ENCODE measurements at regions not wholly inside any gene's neighbourhood (a gene's known extent, or its start where the extent isn't known, plus 50 kb on each side); places are given as distances from the start of the nearest gene placed in this dataset.

DNA sequence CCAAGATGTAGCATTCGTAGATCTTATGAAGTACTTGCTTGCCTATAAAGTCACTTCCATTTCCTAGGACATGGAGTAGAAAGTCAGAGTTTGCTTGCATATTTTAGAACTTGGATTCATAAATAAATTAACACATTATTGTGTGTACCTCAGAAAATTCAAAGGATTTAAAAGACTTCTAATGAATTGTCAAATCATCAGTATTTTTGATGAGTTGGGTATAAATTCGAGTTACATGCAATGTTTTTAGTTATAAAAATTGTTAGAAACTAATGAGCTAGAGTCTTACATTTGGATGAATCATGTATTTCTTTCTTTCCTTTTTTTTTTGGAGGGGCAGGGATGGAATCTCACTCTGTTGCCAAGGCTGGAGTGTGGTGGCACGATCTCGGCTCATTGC, 156.9 kb upstream of the KCNJ16 start:
- Histone ChIP-seq H3K4me3 (no peak overlapping the region), H3K9ac (no peak overlapping the region), H3K4me1 (no peaks in the 10 kb centered on the region), H4K20me1 (no peaks in the 10 kb centered on the region), H3K9me3 (peaks cover 12% of the 10 kb centered on the region; the same call in 1 of the 2 replicates), H3K27me3 (no peaks in the 10 kb centered on the region), H3K4me2 (no peak overlapping the region), H3K27ac (no peak overlapping the region), H3K36me3 (no peaks in the 10 kb centered on the region)
- no peak for TF ChIP-seq Cebpa-rat (IDR thresholded peaks at IDR 0.05)

DNA sequence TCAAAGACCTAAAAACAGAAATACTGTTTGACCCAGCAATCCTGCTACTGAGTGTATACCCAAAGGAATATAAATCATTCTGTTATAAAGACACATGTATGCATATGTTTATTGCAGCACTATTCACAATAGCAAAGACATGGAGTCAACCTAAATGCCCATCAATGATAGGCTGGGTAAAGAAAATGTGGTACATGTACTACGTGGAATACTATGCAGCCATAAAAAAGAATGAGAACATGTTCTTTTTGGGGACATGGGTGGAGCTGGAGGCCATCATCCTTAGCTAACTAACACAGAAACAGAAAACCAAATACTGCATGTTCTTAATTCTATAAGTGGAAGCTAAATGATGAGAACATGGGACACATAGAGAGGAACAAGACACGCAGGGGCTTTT, 155.2 kb upstream of the KCNJ16 start:
- Histone ChIP-seq H3K4me3 (no peak overlapping the region), H3K27me3 (no peaks in the 10 kb centered on the region), H3K9me3 (peaks cover 8% of the 10 kb centered on the region; the same call in 1 of the 2 replicates), H3K9ac (no peak overlapping the region), H3K27ac (no peak overlapping the region), H4K20me1 (no peaks in the 10 kb centered on the region), H3K4me1 (no peaks in the 10 kb centered on the region), H3K36me3 (no peaks in the 10 kb centered on the region), H3K4me2 (no peak overlapping the region)
- TF ChIP-seq Cebpa-rat (IDR thresholded peaks at IDR 0.05): no peak

DNA sequence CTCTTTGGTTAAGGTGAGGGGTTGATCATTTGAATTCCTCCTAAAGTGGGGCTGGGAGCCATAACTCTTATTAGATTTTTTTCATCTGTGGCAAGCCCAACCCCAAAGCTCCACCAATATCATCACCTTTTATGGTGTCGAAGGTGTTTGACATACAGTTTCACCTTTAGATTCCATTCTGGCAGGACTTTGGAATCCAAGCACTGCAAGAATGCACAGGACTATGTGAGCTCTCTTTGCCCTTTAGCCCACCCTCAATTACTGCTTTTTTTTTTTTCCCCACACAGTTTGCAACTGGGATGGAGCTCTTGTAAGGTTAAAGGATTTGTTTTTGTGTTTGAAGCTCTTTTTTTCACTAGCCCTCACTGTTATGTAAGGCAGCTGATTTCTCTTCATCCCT, 154.0 kb upstream of the KCNJ16 start:
- Histone ChIP-seq H3K9ac (no peak overlapping the region), H3K4me1 (no peaks in the 10 kb centered on the region), H3K27ac (no peak overlapping the region), H4K20me1 (no peaks in the 10 kb centered on the region), H3K36me3 (no peaks in the 10 kb centered on the region), H3K27me3 (no peaks in the 10 kb centered on the region), H3K9me3 (peaks cover 8% of the 10 kb centered on the region; the same call in 1 of the 2 replicates), H3K4me3 (no peak overlapping the region), H3K4me2 (no peak overlapping the region)
- TF ChIP-seq Cebpa-rat (IDR thresholded peaks at IDR 0.05): no peak

DNA sequence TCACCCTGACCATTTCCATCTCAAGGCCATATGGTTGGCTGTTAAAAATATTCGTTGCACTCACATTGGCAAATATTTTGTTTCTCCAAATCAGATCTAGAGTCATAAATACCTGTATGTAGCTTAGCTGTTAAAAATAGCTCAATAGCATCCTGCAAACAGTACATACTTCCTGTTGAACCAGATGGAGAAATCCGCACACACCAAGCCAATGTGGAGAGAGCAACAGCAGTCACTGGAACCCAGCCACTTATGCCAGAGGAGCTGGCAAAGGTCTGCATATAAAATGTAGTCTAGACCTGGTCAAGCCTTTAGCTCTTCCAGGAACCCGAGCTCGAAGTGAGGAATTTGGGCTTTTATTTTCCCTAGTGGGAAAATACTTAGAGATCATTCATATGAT, 146.4 kb upstream of the KCNJ16 start:
- H3K4me2 ChIP-seq: peak overlapping the region; percentile 45
- H3K36me3 ChIP-seq: no peaks in the 10 kb centered on the region
- peaks cover 18% of the 10 kb centered on the region for H3K9me3 ChIP-seq
- H3K9ac ChIP-seq: no peak overlapping the region
- no peaks in the 10 kb centered on the region for H4K20me1 ChIP-seq
- no peak overlapping the region; the same call in 1 of the 2 replicates for H3K27ac ChIP-seq
- H3K27me3 ChIP-seq: no peaks in the 10 kb centered on the region
- H3K4me3 ChIP-seq: no peak overlapping the region
- no peak for TF ChIP-seq Cebpa-rat (IDR thresholded peaks at IDR 0.05)
- peaks cover 30% of the 10 kb centered on the region for H3K4me1 ChIP-seq

DNA sequence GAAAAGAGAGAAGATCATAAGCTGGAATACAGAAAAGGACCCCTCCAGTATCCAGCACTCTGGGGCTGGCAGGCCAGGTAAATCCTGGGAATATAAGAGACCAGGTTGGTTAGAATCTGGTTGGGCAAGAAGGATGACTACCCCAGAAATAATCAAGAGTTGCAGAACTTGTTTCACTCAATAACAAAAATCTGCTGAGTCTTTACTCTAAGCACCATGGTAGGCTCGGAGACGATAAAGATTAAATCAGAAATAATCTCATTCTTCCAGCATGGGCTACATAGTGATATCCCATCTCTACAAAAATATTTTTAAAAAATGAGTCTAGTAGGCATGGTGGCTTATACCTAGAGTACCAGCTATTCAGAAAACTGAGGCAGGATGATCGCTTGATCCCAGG, 138.0 kb upstream of the KCNJ16 start:
- Histone ChIP-seq H3K9me3 (peaks cover 11% of the 10 kb centered on the region), H3K4me2 (no peak overlapping the region), H3K9ac (no peak overlapping the region), H4K20me1 (no peaks in the 10 kb centered on the region), H3K4me1 (peaks cover 5% of the 10 kb centered on the region), H3K27me3 (no peaks in the 10 kb centered on the region), H3K27ac (no peak overlapping the region), H3K4me3 (no peak overlapping the region), H3K36me3 (no peaks in the 10 kb centered on the region)
- TF ChIP-seq Cebpa-rat (IDR thresholded peaks at IDR 0.05): no peak

DNA sequence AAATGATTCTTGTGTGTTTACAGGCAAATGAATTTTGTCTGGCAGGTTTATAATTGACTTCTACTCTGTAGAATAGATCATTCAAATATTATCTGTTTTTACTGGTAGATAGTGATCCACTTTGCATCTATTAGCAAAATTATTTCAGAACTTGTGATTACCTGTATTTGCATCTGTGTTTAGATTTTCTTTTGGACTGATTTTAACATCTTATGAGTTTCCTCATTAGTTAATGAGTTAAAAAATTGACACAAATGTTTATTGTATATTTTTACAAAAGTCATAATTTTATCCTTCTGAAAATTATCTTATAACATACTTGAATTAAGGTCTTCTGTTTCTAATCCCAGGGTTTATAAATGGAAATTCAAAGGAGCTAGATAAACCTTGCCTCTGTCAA, 132.0 kb upstream of the KCNJ16 start:
- no peak overlapping the region for H3K4me2 ChIP-seq
- H3K36me3 ChIP-seq: no peaks in the 10 kb centered on the region
- no peaks in the 10 kb centered on the region for H4K20me1 ChIP-seq
- no peaks in the 10 kb centered on the region for H3K4me1 ChIP-seq
- no peak for TF ChIP-seq Cebpa-rat (IDR thresholded peaks at IDR 0.05)
- H3K27ac ChIP-seq: no peak overlapping the region
- H3K27me3 ChIP-seq: no peaks in the 10 kb centered on the region
- H3K9me3 ChIP-seq: no peaks in the 10 kb centered on the region
- H3K4me3 ChIP-seq: no peak overlapping the region
- no peak overlapping the region for H3K9ac ChIP-seq

DNA sequence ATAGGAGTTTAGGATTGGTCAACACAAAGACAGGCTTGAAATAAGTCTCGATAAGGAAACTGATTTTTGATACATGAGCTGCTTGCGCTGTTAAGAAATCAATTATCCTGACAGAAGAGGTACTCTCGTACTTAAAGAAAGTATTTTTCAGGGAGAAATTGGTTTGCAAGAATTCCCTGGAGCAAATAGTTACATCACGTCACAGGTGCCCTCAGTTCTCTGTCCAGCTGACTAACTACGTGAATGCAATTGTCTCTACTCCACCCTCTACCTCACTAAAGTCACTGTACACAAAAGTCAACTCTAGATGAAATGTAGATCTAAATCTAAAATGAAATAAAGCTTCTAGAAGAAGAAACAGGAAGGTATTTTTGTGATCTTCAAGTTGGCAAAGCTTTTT, 130.6 kb upstream of the KCNJ16 start:
- no peaks in the 10 kb centered on the region for H4K20me1 ChIP-seq
- H3K27me3 ChIP-seq: no peaks in the 10 kb centered on the region
- no peak overlapping the region for H3K27ac ChIP-seq
- no peaks in the 10 kb centered on the region for H3K4me1 ChIP-seq
- H3K36me3 ChIP-seq: no peaks in the 10 kb centered on the region
- no peak overlapping the region for H3K4me3 ChIP-seq
- no peaks in the 10 kb centered on the region for H3K9me3 ChIP-seq
- no peak for TF ChIP-seq Cebpa-rat (IDR thresholded peaks at IDR 0.05)
- no peak overlapping the region for H3K4me2 ChIP-seq
- H3K9ac ChIP-seq: no peak overlapping the region

DNA sequence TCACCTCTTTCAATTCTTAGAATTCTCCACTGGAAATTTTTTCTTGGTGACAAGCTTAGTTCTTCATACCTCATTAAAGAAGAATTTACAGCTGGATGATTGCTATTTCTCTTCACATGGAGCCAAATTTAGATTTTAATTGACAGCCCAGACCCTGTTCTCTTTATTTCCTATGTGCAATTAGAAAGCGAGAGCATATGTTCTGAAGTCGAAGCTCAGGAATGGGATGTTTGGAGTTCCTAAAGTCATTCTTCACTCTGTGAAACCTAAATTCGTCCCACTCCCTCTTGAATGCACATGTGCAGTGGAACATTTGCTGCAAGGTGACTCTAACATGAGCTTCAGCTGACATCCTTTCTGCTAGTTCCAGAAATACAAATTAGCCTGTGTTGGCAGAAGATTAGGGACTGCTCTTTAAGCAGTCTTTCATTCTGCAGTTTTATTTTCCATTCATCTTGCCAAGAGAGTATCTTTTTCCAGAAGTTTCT, 129.3 kb upstream of the KCNJ16 start:
- Histone ChIP-seq H3K4me1 (no peaks in the 10 kb centered on the region), H3K27me3 (no peaks in the 10 kb centered on the region), H3K36me3 (no peaks in the 10 kb centered on the region), H3K9me3 (no peaks in the 10 kb centered on the region), H4K20me1 (no peaks in the 10 kb centered on the region), H3K4me3 (no peak overlapping the region), H3K27ac (no peak overlapping the region), H3K9ac (no peak overlapping the region), H3K4me2 (no peak overlapping the region)
- no peak for TF ChIP-seq Cebpa-rat (IDR thresholded peaks at IDR 0.05)

DNA sequence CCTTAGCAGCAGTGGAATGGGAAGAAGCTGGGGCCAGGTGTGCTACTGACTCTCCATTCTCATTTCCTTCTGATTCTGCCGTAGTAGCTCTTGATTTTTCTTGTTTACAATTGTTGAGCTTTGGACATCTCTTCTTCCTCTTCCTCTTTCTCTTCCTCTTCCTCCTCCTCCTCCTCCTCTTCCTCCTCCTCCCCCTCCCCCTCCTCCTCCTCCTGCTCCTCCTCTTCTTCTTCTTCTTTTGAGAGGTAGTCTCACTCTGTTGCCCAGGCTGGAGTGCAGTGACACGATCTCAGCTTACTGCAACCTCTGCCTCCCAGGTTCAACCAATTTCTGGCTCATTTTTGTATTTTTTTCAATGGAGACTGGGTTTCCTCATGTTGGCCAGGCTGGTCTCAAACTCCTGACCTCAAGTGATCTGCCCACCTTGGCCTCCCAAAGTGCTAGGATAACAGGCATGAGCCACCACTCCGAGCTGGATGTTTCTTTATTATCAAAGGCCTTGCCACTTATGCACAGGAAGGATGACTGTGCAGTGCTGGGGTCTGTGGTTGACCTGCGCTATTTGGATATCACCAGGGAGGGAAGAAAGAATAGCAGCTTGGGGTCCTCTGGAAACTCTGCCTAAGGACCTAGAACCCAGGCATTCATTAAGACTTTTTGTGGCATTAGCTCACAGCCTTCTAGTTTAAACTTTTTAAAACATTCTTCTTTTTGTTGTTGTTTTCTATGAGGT, 127.8 kb upstream of the KCNJ16 start:
- no peak overlapping the region for H3K27ac ChIP-seq

DNA sequence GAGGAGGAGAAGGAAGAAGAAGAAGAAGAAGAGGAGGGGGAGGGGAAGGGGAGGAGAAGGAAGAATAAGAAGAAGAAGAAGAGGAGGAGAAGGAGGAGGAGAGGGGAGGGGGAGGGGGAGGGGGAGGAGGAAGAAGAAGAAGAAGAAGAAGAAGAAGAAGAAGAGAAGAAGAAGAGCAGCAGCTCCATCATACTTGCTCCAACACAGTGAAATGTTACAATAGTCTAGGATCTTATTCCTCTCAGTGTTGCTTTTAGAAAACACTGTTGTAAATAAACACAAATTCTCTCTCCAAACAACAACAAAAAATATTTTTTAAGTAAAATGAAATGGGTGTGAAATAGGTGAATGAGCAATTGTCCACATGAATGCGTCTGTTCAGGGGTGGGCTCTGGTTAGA, 126.6 kb upstream of the KCNJ16 start:
- no peaks in the 10 kb centered on the region for H3K4me1 ChIP-seq
- H3K27me3 ChIP-seq: no peaks in the 10 kb centered on the region
- H3K27ac ChIP-seq: no peak overlapping the region
- H4K20me1 ChIP-seq: no peaks in the 10 kb centered on the region
- H3K4me2 ChIP-seq: no peak overlapping the region
- H3K4me3 ChIP-seq: no peak overlapping the region
- H3K9me3 ChIP-seq: no peaks in the 10 kb centered on the region
- TF ChIP-seq Cebpa-rat (IDR thresholded peaks at IDR 0.05): no peak
- no peak overlapping the region for H3K9ac ChIP-seq
- no peaks in the 10 kb centered on the region for H3K36me3 ChIP-seq

More for the DNA sequence above, 127.8 kb upstream of the KCNJ16 start:
- no peak overlapping the region for H3K4me3 ChIP-seq
- TF ChIP-seq Cebpa-rat (IDR thresholded peaks at IDR 0.05): no peak
- H3K36me3 ChIP-seq: no peaks in the 10 kb centered on the region
- H3K27me3 ChIP-seq: no peaks in the 10 kb centered on the region
- no peaks in the 10 kb centered on the region for H4K20me1 ChIP-seq
- no peaks in the 10 kb centered on the region for H3K4me1 ChIP-seq
- no peaks in the 10 kb centered on the region for H3K9me3 ChIP-seq
- no peak overlapping the region for H3K9ac ChIP-seq
- no peak overlapping the region for H3K4me2 ChIP-seq
